Breast epithelium (tissue), 4 donors: ENCODE measurements at regions not wholly inside any gene's neighbourhood (a gene's known extent, or its start where the extent isn't known, plus 50 kb on each side); places are given as distances from the start of the nearest gene placed in this dataset.

Source experiments
- DNase-seq, 2 donors: peaks; one replicate each; pipeline ENCODE4 v3.0.0-alpha.2; 2019; ENCODE audit warnings: low spot score in 2 of 2
- H3K27ac ChIP-seq, 2 donors: fragments of 200-600 bp; sonication (generic) in 1 of 2; one replicate each; pipeline ENCODE4 v1.5.1; 2016 to 2019; ENCODE audit warnings: mild to moderate bottlenecking in 1 of 2
- H3K27me3 ChIP-seq, 2 donors: fragments of 200-600 bp; sonication (generic) in 1 of 2; one replicate each; pipeline versions ENCODE4 v1.5.1 to v1.6.0; 2017 to 2019; ENCODE audit warnings: control low read depth in 1 of 2, mild to moderate bottlenecking in 1 of 2
- H3K36me3 ChIP-seq: fragments of 200-600 bp; one replicate; pipeline ENCODE4 v1.5.1; 2019
- H3K4me1 ChIP-seq, 2 donors: fragments of 200-600 bp; sonication (generic); one replicate each; pipeline ENCODE4 v1.5.1; 2016 to 2019; ENCODE audit warnings: control low read depth in 1 of 2
- H3K4me3 ChIP-seq, 3 donors: fragments of 200-600 bp; sonication (generic); 1 replicate in 2 of 3; 2 replicates in 1 of 3; pipeline ENCODE4 v1.5.1; 2016 to 2019; ENCODE audit warnings: mild to moderate bottlenecking in 3 of 3, moderate library complexity in 2 of 3
- H3K9me3 ChIP-seq, 2 donors: fragments of 200-600 bp; sonication (generic) in 1 of 2; one replicate each; pipeline ENCODE4 v1.5.1; 2016 to 2019; ENCODE audit warnings: control low read depth in 1 of 2
- CTCF ChIP-seq, 3 donors: fragments of 450-650 bp; IDR thresholded peaks; one replicate each; pipeline ENCODE4 v1.5.1; 2016 to 2017; ENCODE audit warnings: antibody characterized with exemption in 3 of 3, mild to moderate bottlenecking in 3 of 3, moderate library complexity in 3 of 3
- POLR2A ChIP-seq: fragments of 450-650 bp; IDR thresholded peaks from one replicate; pipeline ENCODE4 v1.6.1; 2016; ENCODE audit warnings: antibody characterized with exemption, mild to moderate bottlenecking, moderate library complexity
- POLR2AphosphoS5 ChIP-seq, 3 donors: sonication (generic); formaldehyde crosslinking; IDR thresholded peaks; one replicate each; pipeline ENCODE4 v1.6.1; 2017; ENCODE audit warnings: antibody characterized with exemption in 3 of 3
- intact Hi-C: fragments of 100-400 bp; cut with DNase I; formaldehyde crosslinking; loops from one replicate; pipeline ENCODE4 v1.15.1; 2023; ENCODE audit warnings: low total_unique reads

DNA sequence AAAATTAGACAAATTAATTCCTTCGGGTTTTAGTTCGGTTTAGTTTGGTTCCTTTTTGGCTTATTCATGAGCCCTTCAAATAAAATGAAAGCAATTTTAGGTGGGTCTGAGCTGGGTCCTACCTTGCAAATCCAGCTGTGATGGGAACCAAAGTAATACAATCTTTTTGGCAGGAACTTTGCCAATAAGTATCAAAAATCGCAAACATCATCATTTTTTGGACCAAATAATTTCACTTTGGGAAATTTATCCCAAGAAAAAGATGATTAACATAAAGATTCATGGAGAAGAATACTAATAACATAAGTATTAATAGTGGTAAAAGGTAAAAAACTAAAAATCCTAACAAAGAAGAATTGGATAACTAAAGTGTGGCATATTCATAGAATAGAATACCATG, 67.8 kb upstream of the MYOCD start:
- Histone ChIP-seq H3K4me1 (no peaks in the 10 kb centered on the region), H3K27me3 (peaks cover 0 to 4% of the 10 kb centered on the region in 2 donors), H3K9me3 (no peaks in the 10 kb centered on the region), H3K4me3 (no peak overlapping the region), H3K27ac (no peak overlapping the region), H3K36me3 (no peaks in the 10 kb centered on the region)
- DNase-seq: no peak
- intact Hi-C loops: no loop called here
- TF ChIP-seq POLR2A (no peak), POLR2AphosphoS5 (IDR thresholded peaks at IDR 0.05) (no peak), CTCF (IDR thresholded peaks at IDR 0.05) (no peak)

DNA sequence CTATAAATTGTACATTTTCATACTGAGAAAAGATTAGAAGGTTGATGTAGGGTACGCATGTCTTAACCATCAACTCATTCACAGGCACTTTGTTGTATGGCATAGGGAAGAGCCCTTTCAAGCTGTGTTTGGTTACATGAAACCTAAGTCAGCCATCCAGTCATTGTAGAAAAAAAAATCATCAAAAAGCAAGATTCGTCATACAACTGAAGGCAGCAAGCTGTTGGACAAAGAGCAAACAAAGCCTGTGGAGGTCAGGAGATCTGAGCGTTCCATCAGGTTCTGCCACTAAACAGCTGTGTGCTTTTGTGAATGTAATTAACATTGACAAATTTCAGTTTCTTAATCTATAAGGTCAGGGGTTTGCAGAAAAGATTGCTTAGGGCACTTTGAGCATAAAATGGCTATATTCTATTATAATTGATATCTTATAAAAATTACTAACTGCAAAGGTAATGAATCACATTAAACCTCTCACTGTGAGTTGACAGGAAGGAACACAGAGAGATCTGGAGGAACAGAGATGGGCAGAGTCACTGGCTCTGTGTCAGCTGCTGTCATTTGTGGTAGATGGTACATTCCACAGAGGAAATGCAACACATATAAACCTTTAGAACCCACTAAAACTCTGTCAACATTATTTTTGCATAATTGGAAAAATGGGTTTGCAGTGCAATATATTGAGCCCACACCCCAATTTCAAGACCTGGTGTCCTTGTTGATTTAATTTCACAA, 66.3 kb upstream of the MYOCD start:
- TF ChIP-seq CTCF (IDR thresholded peaks at IDR 0.05) (no peak), POLR2AphosphoS5 (IDR thresholded peaks at IDR 0.05) (no peak), POLR2A (no peak)

GRCh38 chr17:12600349-12600748, 65.3 kb upstream of the MYOCD start:
- TF ChIP-seq POLR2AphosphoS5 (IDR thresholded peaks at IDR 0.05) (no peak), CTCF (IDR thresholded peaks at IDR 0.05) (no peak), POLR2A (no peak)
- H3K27me3 ChIP-seq: peaks cover 0 to 4% of the 10 kb centered on the region in 2 donors
- intact Hi-C loops: no loop called here
- no peaks in the 10 kb centered on the region for H3K4me1 ChIP-seq
- H3K9me3 ChIP-seq: no peaks in the 10 kb centered on the region
- DNase-seq: no peak
- no peak overlapping the region for H3K27ac ChIP-seq
- H3K4me3 ChIP-seq: no peak overlapping the region
- H3K36me3 ChIP-seq: no peaks in the 10 kb centered on the region

More for the DNA sequence above, 66.3 kb upstream of the MYOCD start:
- H3K9me3 ChIP-seq: no peaks in the 10 kb centered on the region
- H3K4me1 ChIP-seq: no peaks in the 10 kb centered on the region
- H3K27me3 ChIP-seq: peaks cover 0 to 4% of the 10 kb centered on the region in 2 donors
- intact Hi-C loops: no loop called here
- no peak overlapping the region for H3K27ac ChIP-seq
- H3K36me3 ChIP-seq: no peaks in the 10 kb centered on the region
- no peak overlapping the region for H3K4me3 ChIP-seq
- DNase-seq: no peak

- Histone ChIP-seq H3K27ac (no peak overlapping the region), H3K4me1 (no peaks in the 10 kb centered on the region), H3K9me3 (no peaks in the 10 kb centered on the region), H3K27me3 (peaks cover 0 to 4% of the 10 kb centered on the region in 2 donors), H3K4me3 (no peak overlapping the region), H3K36me3 (no peaks in the 10 kb centered on the region)
- no peak for DNase-seq
- intact Hi-C loops: no loop called here
- TF ChIP-seq POLR2A (no peak), POLR2AphosphoS5 (IDR thresholded peaks at IDR 0.05) (no peak), CTCF (IDR thresholded peaks at IDR 0.05) (no peak)
Observed at GRCh38 chr17:12603566-12603965, 62.1 kb upstream of the MYOCD start.

- Histone ChIP-seq H3K27ac (no peak overlapping the region), H3K36me3 (no peaks in the 10 kb centered on the region)
- intact Hi-C loops: no loop called here
Observed at GRCh38 chr17:12605222-12605621, 60.5 kb upstream of the MYOCD start.

More at GRCh38 chr17:12605222-12605621, 60.5 kb upstream of the MYOCD start:
- DNase-seq: no peak
- TF ChIP-seq CTCF (IDR thresholded peaks at IDR 0.05) (no peak), POLR2AphosphoS5 (IDR thresholded peaks at IDR 0.05) (no peak), POLR2A (no peak)
- peaks cover 0 to 4% of the 10 kb centered on the region in 2 donors for H3K27me3 ChIP-seq
- H3K4me3 ChIP-seq: no peak overlapping the region
- H3K4me1 ChIP-seq: no peaks in the 10 kb centered on the region
- no peaks in the 10 kb centered on the region for H3K9me3 ChIP-seq
